ENCODE measurements at regions not wholly inside any gene's neighbourhood (a gene's known extent, or its start where the extent isn't known, plus 50 kb on each side); places are given as distances from the start of the nearest gene placed in this dataset.
A peak's percentile ranks its signal among the peaks of the same experiment; 100 is the strongest.

DNA sequence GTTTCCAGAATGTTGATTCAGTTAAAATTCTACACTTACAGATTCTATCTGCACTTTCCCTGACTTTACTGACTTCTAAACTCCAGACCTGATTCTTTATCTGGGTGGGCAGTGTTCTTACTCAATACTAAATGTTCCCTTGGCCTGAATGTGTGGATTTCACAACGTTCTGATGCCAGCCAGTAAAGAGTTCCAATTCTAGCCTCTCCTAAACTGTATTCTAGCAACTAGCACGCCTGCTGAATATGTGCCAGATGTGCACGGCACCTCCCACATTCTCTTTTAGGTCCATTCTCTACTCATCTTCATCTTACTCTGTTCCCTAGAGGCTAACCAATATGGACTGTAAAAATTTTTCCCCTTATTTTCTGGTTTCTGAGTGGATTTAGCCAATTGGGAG lies 479.5 kb upstream of the AGTR1 start:
- Histone ChIP-seq H3K27ac (no peak overlapping the region), H3K4me2 (no peak overlapping the region), H3K36me3 (no peaks in the 10 kb centered on the region), H3K27me3 (no peaks in the 10 kb centered on the region), H3K9me3 (replicated peaks in 1 of 11) (no peaks in the 10 kb centered on the region), H3K9ac (no peak overlapping the region), H3K4me1 (peaks cover 0 to 11% (median 0%) of the 10 kb centered on the region in 10 experiments; a peak in 2 of 20 replicates), H4K20me1 (no peaks in the 10 kb centered on the region), H3K4me3 (no peak overlapping the region)
- TF ChIP-seq Cebpa-rat (IDR thresholded peaks at IDR 0.05): no peak

DNA sequence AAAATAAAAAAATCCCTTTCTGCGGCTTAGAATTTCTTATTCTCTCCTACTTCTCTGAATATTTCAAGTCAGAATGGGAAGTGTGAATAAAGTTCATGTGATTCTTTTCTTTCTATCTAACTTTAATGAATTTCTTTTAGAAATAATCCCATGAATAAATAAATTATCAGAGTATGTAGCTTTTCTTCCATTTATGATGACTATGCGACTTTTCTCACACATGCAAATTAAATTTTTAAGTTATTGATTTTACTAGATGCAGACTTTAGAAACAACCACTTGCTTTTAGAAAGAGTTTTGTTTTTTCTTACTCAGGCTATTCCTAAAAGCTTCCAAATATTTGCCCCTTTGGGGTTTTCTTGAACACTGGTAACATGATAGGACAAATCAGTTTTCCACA lies 477.7 kb upstream of the AGTR1 start:
- peaks cover 0 to 11% (median 0%) of the 10 kb centered on the region in 10 experiments; a peak in 2 of 20 replicates for H3K4me1 ChIP-seq
- H3K9ac ChIP-seq: no peak overlapping the region
- no peak overlapping the region for H3K4me2 ChIP-seq
- no peaks in the 10 kb centered on the region for H3K36me3 ChIP-seq
- no peaks in the 10 kb centered on the region for H3K9me3 ChIP-seq (replicated peaks in 1 of 11)
- no peak overlapping the region for H3K4me3 ChIP-seq
- no peaks in the 10 kb centered on the region for H3K27me3 ChIP-seq
- TF ChIP-seq Cebpa-rat (IDR thresholded peaks at IDR 0.05): no peak
- no peak overlapping the region for H3K27ac ChIP-seq
- H4K20me1 ChIP-seq: no peaks in the 10 kb centered on the region

DNA sequence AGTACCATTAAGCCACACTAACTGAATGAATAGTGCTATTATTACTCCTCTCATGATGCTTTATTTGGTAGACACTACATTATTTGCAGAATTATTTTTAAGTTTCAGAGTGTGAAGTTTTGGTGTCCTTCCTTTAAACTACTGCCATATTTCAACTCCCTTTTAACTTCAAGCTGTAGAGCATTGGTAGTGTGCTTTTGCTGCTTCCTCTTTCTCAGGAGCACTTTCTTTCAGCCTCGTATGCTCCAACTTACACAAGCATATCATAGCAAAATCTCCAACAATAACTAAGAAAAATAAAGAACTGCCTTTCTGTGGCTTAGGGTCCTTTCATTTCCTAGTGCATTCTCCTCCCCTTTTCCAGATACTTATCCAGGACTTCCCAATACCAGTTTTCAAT lies 476.4 kb upstream of the AGTR1 start:
- Histone ChIP-seq H4K20me1 (no peaks in the 10 kb centered on the region), H3K27me3 (no peaks in the 10 kb centered on the region), H3K36me3 (no peaks in the 10 kb centered on the region), H3K9ac (no peak overlapping the region), H3K27ac (no peak overlapping the region), H3K9me3 (replicated peaks in 1 of 11) (no peaks in the 10 kb centered on the region), H3K4me3 (no peak overlapping the region), H3K4me1 (peaks cover 0 to 11% (median 0%) of the 10 kb centered on the region in 10 experiments; a peak in 2 of 20 replicates), H3K4me2 (peak overlapping the region in 1 of 11 experiments; percentile 41; a peak in 2 of 22 replicates)
- no peak for TF ChIP-seq Cebpa-rat (IDR thresholded peaks at IDR 0.05)

DNA sequence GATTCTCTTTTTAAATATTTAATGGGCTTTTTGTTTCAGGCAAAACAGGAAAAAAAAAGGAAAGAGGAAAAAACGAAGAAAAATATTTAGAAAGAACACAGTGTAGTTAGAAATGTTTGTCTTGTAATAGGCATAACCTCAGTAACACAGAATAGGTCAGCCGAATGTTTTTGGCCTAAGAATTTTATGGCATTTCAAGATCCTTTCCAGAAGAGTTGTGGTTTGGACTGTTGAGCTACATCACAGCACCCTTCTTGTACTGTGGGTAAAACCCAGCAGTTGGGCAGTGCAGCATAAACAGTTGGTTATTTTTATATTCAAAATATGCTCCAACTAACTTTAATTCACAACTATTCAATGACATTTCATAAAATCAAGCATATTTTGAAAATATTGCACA lies 474.4 kb upstream of the AGTR1 start:
- no peaks in the 10 kb centered on the region for H3K9me3 ChIP-seq (replicated peaks in 1 of 11)

DNA sequence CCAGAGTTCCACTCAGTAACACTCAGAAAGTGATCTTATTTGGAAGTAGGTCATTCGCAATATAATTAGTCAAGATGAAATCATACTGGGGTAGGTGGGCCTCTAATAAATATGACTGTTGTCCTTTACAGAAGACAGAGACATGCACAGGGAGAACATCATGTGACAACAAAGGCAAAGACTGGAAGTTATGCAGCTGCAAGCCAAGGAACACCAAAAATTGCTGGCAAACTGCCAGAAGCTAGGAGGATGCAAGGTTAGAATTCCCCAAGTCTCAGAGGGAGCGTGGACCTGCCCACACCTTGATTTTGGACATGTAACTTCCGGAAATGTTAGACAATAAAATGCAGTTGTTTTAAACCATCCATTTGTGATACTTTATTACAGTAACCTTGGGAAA lies 471.5 kb upstream of the AGTR1 start:
- Histone ChIP-seq H3K9me3 (replicated peaks in 1 of 11) (no peaks in the 10 kb centered on the region), H4K20me1 (no peaks in the 10 kb centered on the region), H3K9ac (no peak overlapping the region), H3K27me3 (no peaks in the 10 kb centered on the region), H3K27ac (no peak overlapping the region), H3K4me1 (peaks cover 0 to 20% (median 5%) of the 10 kb centered on the region in 10 experiments; a peak in 9 of 20 replicates), H3K36me3 (no peaks in the 10 kb centered on the region), H3K4me3 (no peak overlapping the region), H3K4me2 (no peak overlapping the region)
- no peak for TF ChIP-seq Cebpa-rat (IDR thresholded peaks at IDR 0.05)

More for the DNA sequence above, 474.4 kb upstream of the AGTR1 start:
- Histone ChIP-seq H3K4me2 (no peak overlapping the region), H3K4me1 (peaks cover 0 to 11% (median 0%) of the 10 kb centered on the region in 10 experiments; a peak in 2 of 20 replicates), H3K4me3 (no peak overlapping the region), H3K27me3 (no peaks in the 10 kb centered on the region), H3K27ac (no peak overlapping the region), H3K9ac (no peak overlapping the region), H3K36me3 (no peaks in the 10 kb centered on the region), H4K20me1 (no peaks in the 10 kb centered on the region)
- TF ChIP-seq Cebpa-rat (IDR thresholded peaks at IDR 0.05): no peak

DNA sequence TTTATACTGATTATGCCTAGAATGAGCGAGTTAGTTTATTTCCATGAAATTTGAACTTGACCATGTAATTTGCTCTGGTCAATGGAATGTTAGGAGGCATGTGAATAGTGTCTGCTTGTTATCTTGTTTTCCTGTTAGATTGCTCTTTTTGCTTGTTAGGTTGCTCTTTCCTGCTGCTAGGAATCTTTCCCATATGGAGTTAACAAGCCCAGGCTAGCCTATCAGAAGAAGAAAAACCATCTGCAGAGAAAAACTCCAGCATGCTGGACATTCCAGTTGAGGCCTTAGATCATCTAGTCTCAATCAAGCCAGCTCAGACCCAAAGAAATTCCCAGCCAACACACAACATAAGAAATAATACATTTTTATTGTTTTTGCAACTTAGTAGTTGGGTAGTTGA lies 470.2 kb upstream of the AGTR1 start:
- Histone ChIP-seq H3K4me2 (no peak overlapping the region), H3K27ac (no peak overlapping the region), H3K36me3 (no peaks in the 10 kb centered on the region), H3K4me1 (peaks cover 0 to 15% (median 5%) of the 10 kb centered on the region in 10 experiments; a peak in 9 of 20 replicates), H4K20me1 (no peaks in the 10 kb centered on the region), H3K4me3 (no peak overlapping the region), H3K27me3 (no peaks in the 10 kb centered on the region), H3K9me3 (replicated peaks in 1 of 11) (no peaks in the 10 kb centered on the region), H3K9ac (no peak overlapping the region)
- TF ChIP-seq Cebpa-rat (IDR thresholded peaks at IDR 0.05): no peak

DNA sequence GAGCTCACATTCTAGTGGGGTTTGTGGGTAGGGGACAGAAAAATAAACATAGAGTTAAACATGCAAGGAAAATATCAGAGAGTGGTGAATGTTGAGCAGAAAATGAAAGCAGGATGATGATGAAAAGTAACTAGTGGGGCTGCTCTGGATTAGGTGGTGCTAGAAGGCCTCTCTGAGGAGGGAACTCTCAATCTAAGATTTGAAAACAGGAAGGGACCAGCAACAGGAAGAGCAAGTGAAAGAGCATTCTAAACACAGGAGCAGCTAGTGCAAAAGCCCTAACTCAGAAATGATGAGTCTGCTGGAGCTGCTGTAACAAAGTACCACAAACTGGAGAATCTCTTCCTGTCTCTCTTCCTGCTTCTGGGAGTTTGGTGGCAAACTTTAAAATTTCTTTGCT lies 468.6 kb upstream of the AGTR1 start:
- H3K9me3 ChIP-seq (replicated peaks in 1 of 11): no peaks in the 10 kb centered on the region
- no peak overlapping the region for H3K9ac ChIP-seq
- peak overlapping the region in 3 of 11 experiments; percentile 7 to 30 (median 15); a peak in 2 of 22 replicates for H3K27ac ChIP-seq
- no peaks in the 10 kb centered on the region for H3K36me3 ChIP-seq
- H4K20me1 ChIP-seq: no peaks in the 10 kb centered on the region
- no peaks in the 10 kb centered on the region for H3K27me3 ChIP-seq
- H3K4me1 ChIP-seq: peaks cover 0 to 28% (median 5%) of the 10 kb centered on the region in 10 experiments; a peak in 9 of 20 replicates
- peak overlapping the region in 4 of 11 experiments; percentile 5 to 58 (median 52); a peak in 8 of 22 replicates for H3K4me2 ChIP-seq
- TF ChIP-seq Cebpa-rat (IDR thresholded peaks at IDR 0.05): no peak
- H3K4me3 ChIP-seq: no peak overlapping the region

DNA sequence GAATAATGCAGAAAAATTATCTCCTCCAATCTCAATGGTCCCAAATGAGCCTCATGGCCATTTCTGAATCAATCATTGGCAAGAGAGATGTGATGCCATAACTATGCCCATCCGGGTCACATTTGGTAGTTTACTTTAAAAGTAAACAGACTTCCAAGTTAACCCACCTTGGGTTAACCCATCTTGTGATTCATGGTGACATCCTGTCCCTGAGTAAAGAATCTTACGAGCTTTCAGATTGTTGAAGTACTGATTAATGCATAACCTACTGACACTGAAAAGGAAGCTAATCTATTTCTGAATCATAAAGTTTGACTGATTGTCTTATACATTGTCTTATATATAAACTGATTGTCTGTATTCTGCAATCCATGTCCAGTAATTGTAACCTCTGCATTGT lies 467.2 kb upstream of the AGTR1 start:
- Histone ChIP-seq H3K27me3 (no peaks in the 10 kb centered on the region), H3K27ac (no peak overlapping the region), H3K4me2 (no peak overlapping the region), H3K4me3 (no peak overlapping the region), H3K36me3 (no peaks in the 10 kb centered on the region), H3K9ac (no peak overlapping the region), H3K4me1 (peaks cover 0 to 28% (median 5%) of the 10 kb centered on the region in 10 experiments; a peak in 9 of 20 replicates), H3K9me3 (replicated peaks in 1 of 11) (no peaks in the 10 kb centered on the region), H4K20me1 (no peaks in the 10 kb centered on the region)
- no peak for TF ChIP-seq Cebpa-rat (IDR thresholded peaks at IDR 0.05)

DNA sequence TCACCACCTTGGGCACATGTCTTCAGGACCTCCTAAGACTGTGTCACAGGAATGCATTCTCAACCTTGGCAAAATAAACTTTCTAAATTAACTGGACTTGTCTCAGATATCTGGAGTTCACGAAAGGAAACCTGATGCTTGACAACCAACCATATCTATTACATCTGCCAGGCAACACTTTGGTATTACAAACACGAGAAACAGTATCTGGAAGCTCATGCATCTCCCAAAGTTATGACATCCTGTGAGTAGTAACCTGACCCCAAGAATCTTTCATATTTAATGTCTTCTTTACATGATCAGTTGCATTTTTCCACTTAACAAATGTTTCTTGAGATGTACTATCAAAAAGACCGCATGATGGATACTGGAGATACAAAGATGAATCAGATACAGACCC lies 465.3 kb upstream of the AGTR1 start:
- no peak overlapping the region for H3K4me2 ChIP-seq
- H3K36me3 ChIP-seq: no peaks in the 10 kb centered on the region
- no peaks in the 10 kb centered on the region for H4K20me1 ChIP-seq
- no peak overlapping the region for H3K27ac ChIP-seq
- H3K9me3 ChIP-seq (replicated peaks in 1 of 11): no peaks in the 10 kb centered on the region
- H3K27me3 ChIP-seq: no peaks in the 10 kb centered on the region
- no peak overlapping the region for H3K4me3 ChIP-seq
- TF ChIP-seq Cebpa-rat (IDR thresholded peaks at IDR 0.05): no peak
- H3K9ac ChIP-seq: no peak overlapping the region
- H3K4me1 ChIP-seq: peaks cover 0 to 28% (median 5%) of the 10 kb centered on the region in 10 experiments; a peak in 9 of 20 replicates

DNA sequence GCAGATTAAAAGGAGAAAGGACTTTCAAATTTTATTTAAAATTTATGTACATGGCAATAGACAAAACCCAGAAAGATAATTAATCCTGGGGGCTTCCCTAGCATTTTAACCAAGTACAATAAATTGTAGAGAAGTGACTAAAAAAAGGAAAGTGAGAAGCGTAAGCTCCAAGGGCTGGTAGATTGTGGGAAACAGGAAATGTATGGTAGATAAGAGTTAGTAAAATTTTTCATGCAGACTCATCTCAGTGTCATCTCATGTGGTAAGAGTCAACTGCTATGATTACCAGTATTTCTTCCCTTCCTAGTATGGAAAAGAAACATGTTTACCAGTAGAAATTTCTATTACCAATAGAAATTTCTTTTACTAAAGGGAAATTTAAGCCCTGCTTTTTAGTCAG lies 464.3 kb upstream of the AGTR1 start:
- peak overlapping the region in 3 of 11 experiments; percentile 5 to 45 (median 27); a peak in 4 of 22 replicates for H3K4me2 ChIP-seq
- TF ChIP-seq Cebpa-rat (IDR thresholded peaks at IDR 0.05): no peak

More for the DNA sequence above, 464.3 kb upstream of the AGTR1 start:
- 0 out of 22 replicates have a peak overlapping the region, but pooled peaks of 1 of the 11 experiments have one; percentile 37 for H3K27ac ChIP-seq
- no peaks in the 10 kb centered on the region for H3K9me3 ChIP-seq (replicated peaks in 1 of 11)
- no peaks in the 10 kb centered on the region for H3K27me3 ChIP-seq
- H3K9ac ChIP-seq: no peak overlapping the region
- H3K4me1 ChIP-seq: peaks cover 0 to 28% (median 5%) of the 10 kb centered on the region in 10 experiments; a peak in 10 of 20 replicates
- no peaks in the 10 kb centered on the region for H3K36me3 ChIP-seq
- H4K20me1 ChIP-seq: no peaks in the 10 kb centered on the region
- H3K4me3 ChIP-seq: no peak overlapping the region
